NCI-H128 (cell line): ENCODE measurements at regions not wholly inside any gene's neighbourhood (a gene's known extent, or its start where the extent isn't known, plus 50 kb on each side); places are given as distances from the start of the nearest gene placed in this dataset.

Source experiments
- DNase-seq: peaks from one replicate; lab custom pipeline; 2025; ENCODE audit not compliant: unreplicated experiment; lab: John Stamatoyannopoulos, UW

DNA sequence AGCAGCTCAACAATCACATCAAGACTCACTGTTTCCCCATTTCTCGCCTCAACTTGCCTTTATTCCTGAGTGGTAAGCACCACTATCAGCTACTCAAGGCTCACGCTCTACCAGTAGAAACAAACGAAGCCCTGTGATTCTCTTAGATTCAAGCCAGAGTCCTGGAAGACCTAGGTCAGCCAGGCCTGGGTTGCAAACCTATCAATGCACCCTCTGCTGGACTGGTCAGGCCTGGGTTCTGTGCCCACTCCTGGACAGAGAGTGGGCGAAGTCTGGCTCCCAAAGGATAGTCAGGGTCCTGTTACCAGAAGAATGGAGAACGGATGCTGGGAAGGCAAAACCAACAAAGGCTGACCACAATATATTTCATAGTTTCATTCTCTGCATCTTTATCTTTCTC is 308.4 kb downstream of the SHQ1 start:
- no peak for DNase-seq

DNA sequence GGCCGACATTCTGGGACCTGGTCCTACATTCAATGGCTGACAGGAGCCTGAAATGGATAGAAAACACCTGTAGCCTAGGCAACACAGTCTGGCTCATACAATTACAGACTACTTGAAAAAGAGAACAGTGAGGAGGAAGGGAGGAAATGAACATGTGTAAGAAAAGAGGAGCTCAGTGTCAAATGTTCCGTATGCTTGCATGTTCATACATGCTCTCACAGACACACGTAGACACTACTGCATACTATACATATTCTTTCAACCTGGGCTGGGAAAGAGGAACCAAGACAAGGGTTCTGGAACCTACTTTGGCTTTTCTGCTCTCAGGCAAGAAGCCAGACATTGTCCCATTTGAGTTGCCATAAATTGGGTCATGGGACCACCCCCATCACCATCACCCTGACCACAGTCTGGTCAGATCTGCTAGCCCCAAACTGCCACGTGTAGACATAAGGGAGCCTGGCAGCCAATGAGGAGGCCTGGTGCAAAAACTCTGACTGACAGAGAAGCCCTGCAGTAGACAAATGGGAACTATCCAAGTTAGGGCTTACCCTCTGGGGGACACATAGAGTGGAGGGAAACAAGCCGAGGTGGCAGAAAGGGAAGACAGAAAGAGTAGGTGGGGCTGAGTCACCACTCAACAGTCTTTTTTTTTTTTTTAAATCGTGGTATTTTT is 310.0 kb downstream of the SHQ1 start:
- DNase-seq: no peak

DNA sequence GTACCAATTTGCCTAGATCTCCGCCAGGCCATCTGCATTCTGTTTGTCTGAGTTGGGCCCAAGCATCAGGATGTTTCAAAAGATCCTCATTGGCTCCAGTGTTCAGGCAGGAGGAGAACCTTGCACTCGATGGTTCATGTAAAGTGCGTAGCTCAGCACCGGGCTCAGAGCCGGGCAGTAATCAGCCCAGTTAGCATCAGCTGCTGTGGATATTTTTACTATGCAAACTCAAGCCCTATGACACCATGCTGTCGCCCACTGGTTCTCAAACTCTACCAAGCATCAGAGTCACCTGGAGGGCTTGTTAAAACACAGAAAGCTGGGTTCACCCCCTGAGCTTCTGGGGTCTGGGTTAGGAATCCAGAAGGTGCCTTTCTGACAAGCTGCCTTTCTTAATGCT is 310.8 kb downstream of the SHQ1 start:
- DNase-seq: no peak

DNA sequence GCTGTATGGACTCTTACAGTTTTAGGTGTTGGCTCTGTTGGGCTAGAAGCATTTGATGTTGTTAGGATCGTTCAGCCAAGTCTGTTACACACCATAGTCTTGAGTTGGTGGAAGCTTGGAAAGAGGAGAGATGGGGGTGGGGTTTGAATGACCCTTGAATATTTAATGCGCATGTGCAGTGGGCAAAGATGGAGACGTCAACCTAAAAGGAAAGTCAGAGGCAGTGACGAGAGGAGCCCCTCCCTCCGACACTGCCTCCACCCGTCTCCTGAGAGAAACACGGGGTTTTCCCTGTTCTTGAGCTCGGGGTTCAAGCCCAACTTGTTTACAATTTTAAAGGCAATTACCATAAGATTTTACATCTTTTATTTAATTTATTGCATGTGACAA is 311.4 kb downstream of the SHQ1 start:
- no peak for DNase-seq

DNA sequence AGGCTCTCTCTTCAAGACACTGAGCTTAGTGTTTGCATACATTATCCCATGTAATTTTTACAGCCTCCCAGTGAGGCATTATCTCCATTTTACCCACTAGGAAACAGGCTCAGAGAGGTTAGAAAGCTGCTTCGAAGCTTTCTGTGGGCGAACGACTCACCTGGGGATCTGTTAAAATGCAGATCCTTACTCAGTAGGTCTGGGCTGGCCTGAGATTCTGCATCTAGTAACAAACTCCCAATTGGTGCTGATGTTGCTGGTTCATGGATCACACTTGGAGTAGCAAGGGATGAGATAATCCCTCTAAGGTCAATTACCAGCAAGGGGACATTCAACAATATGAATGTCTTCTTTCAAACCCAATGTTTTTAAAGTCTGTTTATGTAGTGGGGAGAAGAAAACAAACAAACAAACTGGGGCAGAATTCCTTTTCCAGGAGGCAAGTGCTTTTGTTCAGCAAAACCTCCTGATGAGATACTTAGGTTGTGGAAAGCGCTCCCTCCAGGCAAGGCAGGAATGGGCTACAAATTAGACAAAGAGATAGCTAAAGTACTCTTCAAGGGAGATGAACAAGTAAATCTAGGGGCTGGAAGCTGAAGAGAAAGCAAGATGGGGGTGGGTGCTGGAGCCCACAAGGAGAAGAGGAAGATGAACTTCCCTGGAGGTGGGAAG is 311.9 kb downstream of the SHQ1 start:
- no peak for DNase-seq

DNA sequence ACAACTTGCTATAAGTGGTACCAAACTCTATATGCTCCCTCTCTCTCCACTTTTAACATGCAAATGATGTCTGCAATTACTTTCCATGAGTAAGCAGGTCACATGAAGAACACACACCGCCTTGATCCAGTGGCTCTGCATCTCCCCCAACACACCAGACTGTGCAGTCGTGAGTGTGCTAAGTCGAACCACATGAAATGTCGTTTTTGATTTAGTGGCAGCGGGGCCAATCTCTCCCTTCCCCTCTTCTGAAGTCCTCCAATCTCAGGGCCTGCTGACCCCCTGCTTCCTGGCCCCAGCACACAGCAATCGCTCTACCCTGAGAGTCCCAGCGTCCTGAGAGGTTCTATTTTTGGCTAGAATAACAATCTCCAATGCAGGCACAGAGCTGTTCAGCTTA is 312.5 kb downstream of the SHQ1 start:
- no peak for DNase-seq

DNA sequence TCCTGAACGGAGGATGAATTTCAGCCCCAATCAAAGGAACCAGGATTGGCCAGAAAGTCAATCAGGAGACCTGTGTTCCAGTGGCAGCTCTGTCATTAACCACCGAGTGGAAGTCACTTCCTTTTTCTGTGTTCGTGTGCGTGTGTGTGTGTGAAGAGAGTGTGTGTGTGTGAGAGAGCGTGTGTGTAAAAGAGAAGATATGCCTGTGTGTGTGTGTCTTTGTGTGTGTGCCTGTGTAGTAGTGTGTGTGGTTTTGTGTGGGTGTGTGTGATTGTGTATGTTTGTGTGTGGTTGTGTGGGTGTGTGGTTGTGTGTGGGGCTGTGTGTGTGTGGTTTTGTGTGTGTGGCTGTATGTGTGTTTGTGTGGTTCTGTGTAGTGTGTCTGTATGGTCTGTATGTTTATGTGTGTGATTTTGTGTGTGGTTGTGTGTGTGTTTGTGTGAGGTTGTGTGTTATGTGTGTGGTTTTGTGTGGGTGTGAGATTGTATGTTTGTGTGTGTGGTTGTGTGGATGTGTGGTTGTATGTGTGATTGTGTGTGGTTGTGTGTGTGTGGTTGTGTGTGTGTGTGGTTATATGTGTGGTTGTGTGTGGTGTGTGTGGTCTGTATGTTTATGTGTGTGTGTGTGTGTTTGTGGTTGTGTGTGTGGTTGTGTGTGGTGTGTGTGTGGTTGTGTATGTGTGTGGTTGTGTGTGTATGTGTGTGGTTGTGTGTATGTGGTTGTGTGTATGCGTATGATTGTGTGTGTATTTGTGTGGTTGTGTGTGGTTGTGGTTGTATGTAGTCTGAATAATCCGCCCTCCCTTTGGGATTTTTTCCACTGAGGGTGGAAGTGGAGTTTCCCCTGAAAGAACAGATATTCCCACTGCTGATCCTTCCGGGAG is 314.4 kb downstream of the SHQ1 start:
- no peak for DNase-seq

DNA sequence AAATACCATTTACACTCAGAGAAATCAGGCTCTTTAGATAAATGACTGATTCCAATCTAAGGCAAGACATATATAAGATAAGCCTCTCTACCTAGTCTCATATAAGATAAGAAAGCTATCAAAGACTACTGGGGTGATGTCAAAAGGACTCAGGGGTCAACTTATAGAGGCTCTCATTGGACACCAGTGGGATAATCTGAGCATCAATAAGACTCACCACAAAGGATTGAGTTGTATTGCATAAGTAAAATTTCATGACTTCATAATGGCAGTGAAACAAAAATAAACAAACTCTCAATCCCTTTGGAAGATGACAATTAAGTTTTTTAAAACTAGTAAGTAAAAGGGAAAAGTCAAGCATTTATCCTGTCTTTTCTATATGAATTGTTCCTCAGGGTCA is 317.8 kb downstream of the SHQ1 start:
- no peak for DNase-seq

DNA sequence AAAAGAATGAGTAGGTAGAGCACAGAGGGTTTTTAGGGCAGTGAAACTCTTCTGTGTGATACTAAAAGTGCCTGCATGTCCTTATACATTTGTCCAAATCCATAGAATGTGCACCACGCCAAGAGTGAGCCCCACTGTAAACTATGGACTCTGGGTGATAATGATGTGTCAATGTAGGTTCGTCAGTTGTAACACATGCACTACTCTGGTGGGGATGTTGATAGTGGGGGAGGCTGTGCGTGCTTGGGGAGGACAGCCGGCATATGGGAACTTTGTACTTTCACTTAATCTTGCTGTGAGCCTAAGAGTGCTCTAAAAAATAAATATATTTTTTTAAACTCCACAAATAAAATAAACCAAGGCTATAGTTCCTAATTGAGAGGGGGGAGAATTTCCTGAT is 319.2 kb downstream of the SHQ1 start:
- DNase-seq: no peak

DNA sequence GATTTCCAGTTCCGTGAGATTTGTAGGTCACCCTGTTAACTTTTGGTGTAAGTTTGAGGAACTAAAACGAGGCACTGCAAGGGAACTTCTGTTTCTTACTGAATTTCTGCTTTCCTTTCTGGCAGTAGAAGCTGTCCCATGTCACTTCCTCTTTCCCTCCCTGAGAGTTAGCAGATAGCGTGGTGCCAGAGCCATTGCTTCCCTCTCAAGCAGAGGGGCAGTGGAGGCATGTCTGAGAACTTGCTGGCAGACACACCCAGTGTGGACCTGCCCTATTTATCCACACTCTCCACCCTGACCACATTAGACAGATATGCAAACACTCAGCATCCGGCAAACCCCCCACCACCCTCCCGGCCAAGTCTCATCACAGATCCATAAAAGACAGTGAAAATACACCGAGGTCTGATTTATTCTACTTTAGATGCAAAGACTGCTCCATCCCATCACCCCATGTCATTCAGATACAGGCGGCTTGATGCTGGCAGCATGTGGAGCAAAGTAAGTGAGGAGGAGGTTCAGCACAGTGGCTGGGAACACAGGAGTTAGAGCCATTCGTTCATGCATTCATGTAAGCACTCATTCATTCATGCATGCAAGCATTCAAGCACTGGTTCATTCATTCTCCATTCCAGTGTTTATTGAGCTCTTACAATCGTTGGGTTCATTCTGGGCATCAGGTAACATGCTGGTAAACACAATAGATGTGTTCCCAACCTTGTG is 324.7 kb downstream of the SHQ1 start:
- no peak for DNase-seq

DNA sequence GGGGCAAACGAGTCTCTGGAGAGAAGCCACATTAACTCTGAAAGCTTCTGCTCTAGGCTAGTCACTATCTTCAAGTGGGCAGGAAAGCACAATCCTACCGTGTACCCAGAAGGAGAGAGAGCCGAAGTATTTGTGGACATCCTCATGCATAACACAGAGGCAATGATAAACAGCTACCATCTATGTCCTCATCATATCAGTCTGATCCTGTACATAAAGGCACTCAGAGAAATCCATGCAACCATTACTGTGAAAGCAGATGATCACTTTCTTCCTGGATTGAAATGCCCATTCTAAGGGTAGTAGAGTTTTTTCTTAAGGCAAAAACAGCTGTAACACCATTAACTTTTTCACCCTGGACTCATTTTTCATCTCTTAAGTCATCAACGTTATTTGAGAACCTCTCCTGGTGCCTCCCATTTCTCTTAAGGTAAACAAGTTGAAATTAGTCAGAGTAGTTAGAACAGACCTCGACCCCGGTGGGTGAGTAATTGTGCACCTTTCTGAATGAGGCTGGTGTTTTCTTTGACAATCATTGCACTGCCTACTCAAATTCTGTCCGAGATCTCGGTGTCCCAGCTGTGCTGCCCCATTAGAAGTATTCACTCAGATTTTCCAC is 327.4 kb downstream of the SHQ1 start:
- DNase-seq: no peak

DNA sequence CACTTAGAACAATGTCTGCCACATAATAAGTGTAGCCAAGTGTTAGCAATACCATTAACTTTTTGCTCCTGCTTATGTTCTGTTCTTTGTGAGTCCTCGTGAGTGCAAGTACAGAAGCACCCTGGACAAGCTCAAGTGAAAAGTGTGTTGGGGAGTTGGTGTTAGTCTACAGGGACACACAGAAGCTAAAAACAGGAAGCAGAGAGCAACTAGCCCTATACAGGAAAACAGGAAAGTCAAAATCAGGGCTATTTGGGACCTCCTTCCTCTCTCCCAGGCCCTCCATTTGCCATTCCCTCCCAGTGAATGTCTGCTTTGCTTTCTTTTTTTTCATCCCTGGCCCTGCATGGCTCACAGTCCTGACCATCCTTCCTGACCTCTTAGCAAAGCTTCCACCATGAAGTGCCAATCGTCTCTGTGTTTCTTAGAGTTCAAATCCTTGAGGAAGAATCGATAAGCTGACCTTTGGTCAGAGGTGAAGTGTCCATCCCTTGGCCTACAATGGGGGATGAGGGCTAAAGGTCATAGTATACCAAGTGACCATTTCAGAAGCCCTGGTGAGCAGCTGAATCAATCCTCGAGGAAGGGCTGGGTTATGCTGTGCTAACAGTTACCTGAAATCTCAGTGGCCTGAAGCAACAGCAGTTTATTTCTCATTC is 328.2 kb downstream of the SHQ1 start:
- no peak for DNase-seq

DNA sequence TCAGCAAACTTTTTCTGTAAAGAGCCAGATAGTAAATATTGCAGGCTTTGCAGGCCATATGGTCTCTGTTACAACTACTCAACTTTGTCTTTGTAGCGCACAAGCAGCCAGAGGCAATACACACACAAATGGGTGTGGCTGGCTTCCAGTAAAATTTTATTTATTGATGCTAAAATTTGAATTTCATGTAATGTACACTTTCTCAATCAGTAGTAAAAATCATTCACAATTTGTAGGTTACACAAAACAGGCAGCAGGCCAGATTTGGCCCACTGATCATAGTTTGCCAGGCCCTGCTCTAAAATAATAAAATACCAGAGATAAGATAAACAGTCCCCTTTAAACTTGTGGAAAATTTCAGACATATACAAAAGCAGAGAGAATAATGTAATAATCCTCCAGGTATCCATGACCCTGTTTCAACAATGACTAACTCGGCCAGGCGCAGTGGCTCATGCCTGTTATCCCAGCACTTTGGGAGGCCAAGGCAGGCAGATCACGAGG is 330.3 kb downstream of the SHQ1 start:
- DNase-seq: no peak

DNA sequence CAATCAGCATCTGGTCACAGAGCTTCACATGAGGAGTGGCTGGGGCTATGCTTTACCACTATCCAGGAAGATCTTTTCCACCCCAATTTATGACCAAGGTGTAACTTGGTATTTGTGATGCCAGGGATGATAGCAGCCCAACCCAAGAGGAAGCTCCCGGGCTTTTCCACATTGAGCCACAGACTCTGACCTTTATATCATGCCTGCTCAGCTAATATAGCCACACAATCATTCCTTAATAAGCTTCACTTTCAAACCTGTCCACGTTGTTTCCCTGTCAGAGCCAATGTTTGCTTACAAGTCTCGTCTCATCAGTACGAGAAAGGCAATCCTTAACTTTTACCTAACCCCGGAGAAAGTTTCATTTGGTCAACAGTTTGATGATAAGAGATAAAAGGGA is 330.9 kb downstream of the SHQ1 start:
- no peak for DNase-seq

DNA sequence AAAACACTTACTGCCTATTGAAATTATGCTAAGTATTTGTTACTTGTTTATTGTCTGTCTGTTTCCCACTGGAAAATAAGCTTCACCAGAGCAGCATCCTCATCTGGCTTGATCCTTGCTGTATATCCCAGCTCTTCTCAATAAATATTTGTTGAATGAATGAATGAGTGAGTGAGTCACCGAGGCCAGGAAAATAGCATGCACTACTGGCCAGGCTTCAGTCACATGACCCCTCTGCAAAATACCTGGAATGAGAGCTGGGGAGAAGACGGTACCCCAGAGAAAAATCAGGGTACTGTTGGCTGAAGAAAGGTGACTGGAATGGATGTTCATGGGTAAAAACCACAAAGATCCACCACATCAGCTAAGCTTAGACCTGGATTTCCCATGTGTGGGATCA is 331.9 kb downstream of the SHQ1 start:
- no peak for DNase-seq

DNA sequence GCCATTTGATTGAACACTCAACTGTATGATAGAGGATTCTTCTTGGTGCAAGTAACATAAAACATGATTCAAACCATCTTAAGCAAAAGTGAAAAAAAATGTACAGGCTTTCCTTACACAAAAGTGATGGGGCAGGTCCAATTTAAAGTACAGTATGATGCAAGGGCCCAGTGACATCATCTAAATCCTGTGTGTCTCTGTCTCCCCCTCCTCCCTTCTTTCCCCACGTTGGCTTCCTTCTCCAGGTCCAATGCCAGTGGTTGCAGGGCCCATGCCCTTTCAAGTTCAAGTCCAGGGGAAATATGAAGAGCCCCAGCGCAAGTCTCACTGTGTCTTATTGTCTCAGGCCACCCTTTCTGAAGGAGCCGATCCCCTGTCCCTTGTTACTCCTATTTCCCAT is 332.3 kb downstream of the SHQ1 start:
- DNase-seq: no peak

DNA sequence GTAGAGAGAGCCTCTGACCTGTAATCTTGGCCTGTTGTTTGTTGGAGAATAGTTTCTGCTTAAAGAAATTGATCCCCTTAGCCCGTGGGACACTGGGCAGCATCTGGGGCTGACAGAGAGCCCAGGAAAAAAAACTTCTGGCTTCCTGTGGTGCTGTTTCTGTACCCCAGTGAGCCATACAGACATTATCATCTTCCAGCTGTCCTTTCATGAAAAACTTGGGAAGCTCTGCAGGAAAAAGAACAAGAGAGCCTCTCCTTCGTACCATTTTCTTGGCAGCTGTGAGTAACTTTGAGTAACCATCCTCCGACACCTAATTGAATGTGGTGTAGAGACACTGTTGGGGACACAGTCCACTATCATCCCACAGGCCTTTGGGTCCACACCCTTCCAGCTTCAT is 333.0 kb downstream of the SHQ1 start:
- no peak for DNase-seq

DNA sequence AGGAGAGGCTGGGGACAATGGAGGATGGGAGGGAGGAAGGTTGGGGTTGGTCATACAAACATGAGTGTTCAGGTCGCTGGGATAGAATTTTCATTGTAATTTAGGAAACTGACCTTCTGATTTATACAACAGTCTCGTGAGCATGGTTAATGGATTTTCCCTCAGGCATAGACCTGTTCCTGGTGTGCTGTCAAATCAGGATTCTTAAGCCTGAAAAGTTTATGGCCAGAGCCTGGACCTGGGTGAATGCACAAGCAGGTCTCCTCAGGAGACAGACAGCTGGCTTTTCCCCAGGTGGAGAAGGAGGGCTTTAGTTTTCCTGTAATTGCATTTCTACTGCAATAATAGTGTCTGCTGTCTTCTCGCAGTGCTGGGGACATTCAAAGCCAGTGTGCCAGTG is 338.0 kb downstream of the SHQ1 start:
- DNase-seq: no peak

DNA sequence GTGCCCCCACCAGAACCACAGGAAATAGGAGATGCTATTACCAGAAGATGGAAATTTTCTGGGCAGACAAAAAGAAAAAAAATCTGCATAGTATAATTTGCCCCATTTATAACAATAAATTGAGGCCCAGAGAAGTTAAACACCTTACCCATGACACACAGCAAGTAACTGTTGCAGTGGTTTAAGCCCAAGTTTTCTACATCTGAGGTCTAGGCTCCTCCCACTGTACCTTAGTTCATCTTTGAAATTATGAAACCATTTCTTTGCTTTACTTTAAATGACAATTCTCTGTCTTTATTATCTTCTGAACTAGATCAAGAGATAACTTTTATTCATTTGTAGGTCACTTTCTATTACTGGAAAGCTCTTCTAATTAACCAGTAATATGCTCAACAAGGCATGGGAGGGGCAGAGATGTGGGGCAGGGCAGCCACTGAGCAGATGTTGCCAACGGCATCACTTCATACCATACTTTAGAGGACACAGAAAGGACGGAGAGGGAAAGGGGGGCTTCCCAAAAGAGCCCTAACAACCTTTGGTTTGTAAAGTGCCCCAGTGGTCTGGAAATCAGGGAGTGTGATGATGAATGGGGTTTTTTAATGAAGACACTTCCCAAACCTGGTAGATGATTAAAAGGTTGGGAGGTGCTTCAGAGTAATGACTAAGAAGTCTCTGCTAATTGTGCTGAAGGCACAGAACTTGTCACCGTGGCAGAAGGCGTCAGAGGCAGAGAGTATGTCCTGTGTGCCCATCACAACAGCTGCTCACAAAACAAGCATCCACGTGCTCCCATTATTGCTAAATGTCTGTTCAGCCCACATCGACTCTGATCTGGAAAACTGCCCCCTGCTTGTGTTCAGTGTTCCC is 342.5 kb downstream of the SHQ1 start:
- no peak for DNase-seq
